ENCODE measurements at regions not wholly inside any gene's neighbourhood (a gene's known extent, or its start where the extent isn't known, plus 50 kb on each side); places are given as distances from the start of the nearest gene placed in this dataset.

- Histone ChIP-seq H3K4me3 (no peak overlapping the region), H3K9ac (no peak overlapping the region), H3K4me1 (no peaks in the 10 kb centered on the region), H3K36me3 (no peaks in the 10 kb centered on the region), H3K27me3 (no peaks in the 10 kb centered on the region), H3K4me2 (no peak overlapping the region), H3K9me3 (replicated peaks in 1 of 11) (0 out of 22 replicates have a peak, but pooled peaks cover 0 to 4% (median 0%) of the 10 kb centered on the region in 11 experiments), H3K27ac (no peak overlapping the region), H4K20me1 (no peaks in the 10 kb centered on the region)
- TF ChIP-seq Cebpa-rat (IDR thresholded peaks at IDR 0.05) = no peak
Measured at GRCh38 chr3:117761703-117762620, 1052.4 kb downstream of the TUSC7 start.

- H3K4me3 ChIP-seq = no peak overlapping the region
- no peak overlapping the region for H3K9ac ChIP-seq
- H3K4me2 ChIP-seq = no peak overlapping the region
- H3K9me3 ChIP-seq (replicated peaks in 1 of 11) = no peaks in the 10 kb centered on the region
- TF ChIP-seq Cebpa-rat (IDR thresholded peaks at IDR 0.05) = no peak
- H3K27ac ChIP-seq = no peak overlapping the region
- no peaks in the 10 kb centered on the region for H3K36me3 ChIP-seq
- H3K4me1 ChIP-seq = no peaks in the 10 kb centered on the region
- H4K20me1 ChIP-seq = no peaks in the 10 kb centered on the region
- no peaks in the 10 kb centered on the region for H3K27me3 ChIP-seq
Measured at GRCh38 chr3:117762621-117763037, 1053.0 kb downstream of the TUSC7 start.

- Histone ChIP-seq H3K9ac (no peak overlapping the region), H4K20me1 (no peaks in the 10 kb centered on the region), H3K4me3 (no peak overlapping the region), H3K27ac (no peak overlapping the region), H3K9me3 (replicated peaks in 1 of 11) (no peaks in the 10 kb centered on the region), H3K36me3 (no peaks in the 10 kb centered on the region), H3K4me2 (no peak overlapping the region), H3K4me1 (no peaks in the 10 kb centered on the region), H3K27me3 (no peaks in the 10 kb centered on the region)
- TF ChIP-seq Cebpa-rat (IDR thresholded peaks at IDR 0.05) = no peak
Measured at GRCh38 chr3:117763561-117763960, 1054.0 kb downstream of the TUSC7 start.

- no peak overlapping the region for H3K4me2 ChIP-seq
- H3K36me3 ChIP-seq = no peaks in the 10 kb centered on the region
- no peak for TF ChIP-seq Cebpa-rat (IDR thresholded peaks at IDR 0.05)
- H3K4me1 ChIP-seq = no peaks in the 10 kb centered on the region
- H3K4me3 ChIP-seq = no peak overlapping the region
- no peak overlapping the region for H3K9ac ChIP-seq
- no peaks in the 10 kb centered on the region for H3K9me3 ChIP-seq (replicated peaks in 1 of 11)
- H3K27me3 ChIP-seq = no peaks in the 10 kb centered on the region
- no peak overlapping the region for H3K27ac ChIP-seq
- H4K20me1 ChIP-seq = no peaks in the 10 kb centered on the region
Measured at GRCh38 chr3:117768581-117768980, 1059.0 kb downstream of the TUSC7 start.

GRCh38 chr3:117774130-117774529, 1064.6 kb downstream of the TUSC7 start:
- Histone ChIP-seq H3K9me3 (replicated peaks in 1 of 11) (no peaks in the 10 kb centered on the region), H3K9ac (no peak overlapping the region), H3K4me2 (no peak overlapping the region), H4K20me1 (no peaks in the 10 kb centered on the region), H3K36me3 (no peaks in the 10 kb centered on the region), H3K4me1 (no peaks in the 10 kb centered on the region), H3K27ac (no peak overlapping the region), H3K27me3 (no peaks in the 10 kb centered on the region), H3K4me3 (no peak overlapping the region)
- no peak for TF ChIP-seq Cebpa-rat (IDR thresholded peaks at IDR 0.05)

- TF ChIP-seq Cebpa-rat (IDR thresholded peaks at IDR 0.05) = no peak
- H3K36me3 ChIP-seq = no peaks in the 10 kb centered on the region
- H4K20me1 ChIP-seq = no peaks in the 10 kb centered on the region
- 0 out of 22 replicates have a peak, but pooled peaks cover 0 to 2% (median 0%) of the 10 kb centered on the region in 11 experiments for H3K9me3 ChIP-seq (replicated peaks in 1 of 11)
- no peak overlapping the region for H3K9ac ChIP-seq
- peaks cover 0 to 8% (median 3%) of the 10 kb centered on the region in 10 experiments; a peak in 10 of 20 replicates for H3K4me1 ChIP-seq
- no peak overlapping the region for H3K4me2 ChIP-seq
- H3K4me3 ChIP-seq = no peak overlapping the region
- no peaks in the 10 kb centered on the region for H3K27me3 ChIP-seq
- H3K27ac ChIP-seq = no peak overlapping the region
Measured at GRCh38 chr3:117786349-117786748, 1076.8 kb downstream of the TUSC7 start.

GRCh38 chr3:117788061-117788460, 1078.5 kb downstream of the TUSC7 start:
- H3K4me1 ChIP-seq = peaks cover 0 to 8% (median 3%) of the 10 kb centered on the region in 10 experiments; a peak in 10 of 20 replicates
- H3K4me3 ChIP-seq = no peak overlapping the region
- no peaks in the 10 kb centered on the region for H3K27me3 ChIP-seq
- H3K9me3 ChIP-seq (replicated peaks in 1 of 11) = no peaks in the 10 kb centered on the region
- no peak overlapping the region for H3K9ac ChIP-seq
- H3K27ac ChIP-seq = no peak overlapping the region
- H4K20me1 ChIP-seq = no peaks in the 10 kb centered on the region
- TF ChIP-seq Cebpa-rat (IDR thresholded peaks at IDR 0.05) = no peak
- H3K4me2 ChIP-seq = peak overlapping the region in 4 of 11 experiments; percentile 2 to 42 (median 22); a peak in 3 of 22 replicates
- H3K36me3 ChIP-seq = no peaks in the 10 kb centered on the region

- H3K27ac ChIP-seq = no peak overlapping the region
- no peaks in the 10 kb centered on the region for H3K27me3 ChIP-seq
- H3K4me2 ChIP-seq = peak overlapping the region in 4 of 11 experiments; percentile 2 to 42 (median 22); a peak in 2 of 22 replicates
- H3K4me3 ChIP-seq = no peak overlapping the region
- no peak overlapping the region for H3K9ac ChIP-seq
- H3K9me3 ChIP-seq (replicated peaks in 1 of 11) = no peaks in the 10 kb centered on the region
- H4K20me1 ChIP-seq = no peaks in the 10 kb centered on the region
- no peaks in the 10 kb centered on the region for H3K36me3 ChIP-seq
- H3K4me1 ChIP-seq = peaks cover 0 to 8% (median 3%) of the 10 kb centered on the region in 10 experiments; a peak in 10 of 20 replicates
- TF ChIP-seq Cebpa-rat (IDR thresholded peaks at IDR 0.05) = no peak
Measured at GRCh38 chr3:117788506-117788905, 1078.9 kb downstream of the TUSC7 start.

- no peak overlapping the region for H3K27ac ChIP-seq
- H3K9ac ChIP-seq = no peak overlapping the region
- no peaks in the 10 kb centered on the region for H3K36me3 ChIP-seq
- no peaks in the 10 kb centered on the region for H3K27me3 ChIP-seq
- no peak overlapping the region for H3K4me3 ChIP-seq
- peaks cover 0 to 8% (median 3%) of the 10 kb centered on the region in 10 experiments; a peak in 10 of 20 replicates for H3K4me1 ChIP-seq
- TF ChIP-seq Cebpa-rat (IDR thresholded peaks at IDR 0.05) = no peak
- no peaks in the 10 kb centered on the region for H3K9me3 ChIP-seq (replicated peaks in 1 of 11)
- H3K4me2 ChIP-seq = no peak overlapping the region
- no peaks in the 10 kb centered on the region for H4K20me1 ChIP-seq
Measured at GRCh38 chr3:117790235-117790987, 1080.8 kb downstream of the TUSC7 start.
